OCI-LY3 (cell line): ENCODE measurements at regions not wholly inside any gene's neighbourhood (a gene's known extent, or its start where the extent isn't known, plus 50 kb on each side); places are given as distances from the start of the nearest gene placed in this dataset.

ENCODE experiments used
- H2AFZ ChIP-seq: fragments of 200-600, 300-600 bp; shearing (Covaris generic); 2 replicates; pipeline ENCODE4 v1.6.0; 2014; ENCODE audit warnings: antibody characterized with exemption, low read depth, low read length
- H3K27ac ChIP-seq: fragments of 200-600, 300-600 bp; sonication (generic); 2 replicates; pipeline ENCODE4 v1.5.1; 2014; ENCODE audit warnings: mild to moderate bottlenecking, low read length, moderate library complexity, mixed read lengths
- H3K27me3 ChIP-seq: fragments of 200-600, 300-600 bp; sonication (generic); 2 replicates; pipeline ENCODE4 v1.6.1; 2014; ENCODE audit warnings: low read depth, low read length, mixed read lengths
- H3K36me3 ChIP-seq: fragments of 200-600, 300-600 bp; sonication (generic); replicated peaks from 2 replicates; pipeline ENCODE3; 2014; ENCODE audit warnings: low read depth, low read length, mixed read lengths
- H3K4me1 ChIP-seq: fragments of 300-600, 200-600 bp; sonication (generic); 2 replicates; pipeline ENCODE4 v1.6.1; 2014; ENCODE audit warnings: low read length, mixed read lengths
- H3K4me2 ChIP-seq: fragments of 200-600, 300-600 bp; sonication (generic); 2 replicates; pipeline ENCODE4 v1.6.1; 2014; ENCODE audit warnings: low read length, mixed read lengths
- H3K4me3 ChIP-seq: fragments of 300-600, 200-600 bp; sonication (generic); 2 replicates; pipeline ENCODE4 v1.5.1; 2014; ENCODE audit warnings: antibody characterized with exemption, mild to moderate bottlenecking, low read length, moderate library complexity
- H3K79me2 ChIP-seq: fragments of 300-600, 200-600 bp; shearing (Covaris generic); 2 replicates; pipeline ENCODE4 v1.6.1; 2014; ENCODE audit warnings: mild to moderate bottlenecking, low read length, mixed read lengths
- H3K9ac ChIP-seq: fragments of 300-600, 200-600 bp; shearing (Covaris generic); 2 replicates; pipeline ENCODE4 v1.6.0; 2014; ENCODE audit warnings: mild to moderate bottlenecking, low read length, moderate library complexity
- H3K9me3 ChIP-seq: fragments of 200-600, 300-600 bp; shearing (Covaris generic); 2 replicates; pipeline ENCODE4 v1.6.1; 2014; ENCODE audit warnings: low read length, mixed read lengths; ENCODE audit not compliant: insufficient read depth
- H4K20me1 ChIP-seq: fragments of 200-600, 300-600 bp; sonication (generic); 2 replicates; pipeline ENCODE4 v1.6.1; 2016; ENCODE audit warnings: low read length, mixed read lengths; ENCODE audit not compliant: insufficient read depth
- CTCF ChIP-seq: fragments of 200-600, 300-600 bp; sonication (generic); IDR thresholded peaks from 2 replicates; pipeline ENCODE4 v1.5.1; 2014; ENCODE audit warnings: antibody characterized with exemption, low read length, low read depth
- EZH2phosphoT487 ChIP-seq: fragments of 200-600 bp; shearing (Covaris generic); IDR thresholded peaks from 2 replicates; pipeline ENCODE4 v1.6.1; 2018; ENCODE audit warnings: antibody characterized with exemption, mixed run types, low read depth

DNA sequence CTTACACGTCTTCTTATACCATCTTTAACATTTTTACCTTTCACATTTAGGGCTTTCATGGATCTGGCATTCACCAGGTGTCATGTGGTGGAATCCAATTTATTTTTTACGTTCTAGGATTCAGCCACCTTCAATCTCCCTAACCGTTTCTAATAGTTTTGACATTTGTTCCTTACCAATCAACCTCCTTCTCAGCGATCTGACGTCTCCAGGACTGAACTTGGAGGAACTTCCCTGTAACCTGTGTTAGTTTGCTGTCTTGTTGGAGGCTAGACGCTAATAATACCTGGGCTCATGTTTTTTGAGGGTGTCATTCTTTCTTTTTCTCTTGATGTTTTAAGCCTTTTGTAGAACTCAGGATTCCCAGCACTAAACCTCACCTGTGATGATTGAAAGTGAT is 351.6 kb downstream of the THBS2 start:
- H3K4me1 ChIP-seq = no peaks in the 10 kb centered on the region
- H3K9ac ChIP-seq = no peak overlapping the region
- no peaks in the 10 kb centered on the region for H3K27me3 ChIP-seq
- H2AFZ ChIP-seq = no peak overlapping the region
- H3K4me2 ChIP-seq = no peak overlapping the region
- H3K9me3 ChIP-seq = no peaks in the 10 kb centered on the region
- no peak overlapping the region for H3K4me3 ChIP-seq
- no peaks in the 10 kb centered on the region for H4K20me1 ChIP-seq
- no peak overlapping the region for H3K27ac ChIP-seq
- no peaks in the 10 kb centered on the region for H3K79me2 ChIP-seq
- no peak for TF ChIP-seq EZH2phosphoT487
- H3K36me3 ChIP-seq = no peaks in the 10 kb centered on the region

GRCh38 chr6:168901076-168901475 is 352.6 kb downstream of the THBS2 start:
- no peaks in the 10 kb centered on the region for H3K36me3 ChIP-seq
- TF ChIP-seq CTCF = no peak
- TF ChIP-seq EZH2phosphoT487 = no peak
- H3K79me2 ChIP-seq = no peaks in the 10 kb centered on the region
- H4K20me1 ChIP-seq = no peaks in the 10 kb centered on the region
- no peak overlapping the region for H3K4me3 ChIP-seq
- no peaks in the 10 kb centered on the region for H3K27me3 ChIP-seq
- H3K9ac ChIP-seq = no peak overlapping the region
- no peak overlapping the region for H2AFZ ChIP-seq
- H3K4me2 ChIP-seq = no peak overlapping the region
- H3K27ac ChIP-seq = no peak overlapping the region
- no peaks in the 10 kb centered on the region for H3K4me1 ChIP-seq
- no peaks in the 10 kb centered on the region for H3K9me3 ChIP-seq

- no peak for TF ChIP-seq EZH2phosphoT487
- TF ChIP-seq CTCF = no peak
- no peak overlapping the region for H3K4me3 ChIP-seq
- no peaks in the 10 kb centered on the region for H3K36me3 ChIP-seq
- H4K20me1 ChIP-seq = no peaks in the 10 kb centered on the region
- H3K9ac ChIP-seq = no peak overlapping the region
- H3K27ac ChIP-seq = no peak overlapping the region
- no peaks in the 10 kb centered on the region for H3K9me3 ChIP-seq
- no peak overlapping the region for H2AFZ ChIP-seq
- H3K4me1 ChIP-seq = no peaks in the 10 kb centered on the region
- H3K79me2 ChIP-seq = no peaks in the 10 kb centered on the region
- no peak overlapping the region for H3K4me2 ChIP-seq
- H3K27me3 ChIP-seq = no peaks in the 10 kb centered on the region
Observed at GRCh38 chr6:168896321-168896720, 357.3 kb downstream of the THBS2 start.

GRCh38 chr6:168895102-168895812 is 358.4 kb downstream of the THBS2 start:
- H3K27me3 ChIP-seq = no peaks in the 10 kb centered on the region
- no peaks in the 10 kb centered on the region for H3K4me1 ChIP-seq
- no peaks in the 10 kb centered on the region for H3K79me2 ChIP-seq
- peak overlapping the region; percentile 63 for H3K4me2 ChIP-seq
- no peaks in the 10 kb centered on the region for H3K9me3 ChIP-seq
- TF ChIP-seq EZH2phosphoT487 (no peak), CTCF (peak; percentile 78)
- H3K9ac ChIP-seq = no peak overlapping the region; the same call in 1 of the 2 replicates
- peak overlapping the region; percentile 68 for H3K4me3 ChIP-seq
- peak overlapping the region; percentile 83 for H2AFZ ChIP-seq
- H3K27ac ChIP-seq = no peak overlapping the region
- no peaks in the 10 kb centered on the region for H4K20me1 ChIP-seq
- no peaks in the 10 kb centered on the region for H3K36me3 ChIP-seq

- H3K4me3 ChIP-seq = no peak overlapping the region
- H4K20me1 ChIP-seq = no peaks in the 10 kb centered on the region
- no peaks in the 10 kb centered on the region for H3K79me2 ChIP-seq
- no peak overlapping the region for H2AFZ ChIP-seq
- H3K9ac ChIP-seq = no peak overlapping the region
- no peaks in the 10 kb centered on the region for H3K4me1 ChIP-seq
- H3K9me3 ChIP-seq = no peaks in the 10 kb centered on the region
- H3K27ac ChIP-seq = no peak overlapping the region
- TF ChIP-seq CTCF (no peak), EZH2phosphoT487 (no peak)
- H3K4me2 ChIP-seq = no peak overlapping the region
- H3K27me3 ChIP-seq = no peaks in the 10 kb centered on the region
- no peaks in the 10 kb centered on the region for H3K36me3 ChIP-seq
Observed at GRCh38 chr6:168892031-168892430, 361.6 kb downstream of the THBS2 start.
